Uterus (tissue), 3 donors: ENCODE measurements at regions not wholly inside any gene's neighbourhood (a gene's known extent, or its start where the extent isn't known, plus 50 kb on each side); places are given as distances from the start of the nearest gene placed in this dataset.

Experiments
- DNase-seq, 2 donors: peaks; one replicate each; pipeline ENCODE4 v3.0.0-alpha.2; 2019 to 2020
- H3K27ac ChIP-seq, 2 donors: fragments of 200-600 bp; sonication (generic); 1 replicate in 1 of 2; 2 replicates in 1 of 2; pipeline ENCODE4 v1.5.1; 2016 to 2018
- H3K27me3 ChIP-seq, 2 donors: fragments of 200-600 bp; sonication (generic); one replicate each; pipeline ENCODE4 v1.5.1; 2018 to 2019; ENCODE audit warnings: control low read depth in 1 of 2
- H3K36me3 ChIP-seq, 2 donors: fragments of 200-600 bp; sonication (generic); one replicate each; pipeline ENCODE4 v1.5.1; 2019; ENCODE audit warnings: control low read depth in 1 of 2
- H3K4me1 ChIP-seq, 2 donors: fragments of 200-600 bp; sonication (generic); one replicate each; pipeline ENCODE4 v1.5.1; 2018 to 2019; ENCODE audit warnings: control low read depth in 1 of 2
- H3K4me3 ChIP-seq, 2 donors: fragments of 200-600 bp; sonication (generic); 1 replicate in 1 of 2; 2 replicates in 1 of 2; pipeline ENCODE4 v1.5.1; 2018 to 2019; ENCODE audit warnings: mild to moderate bottlenecking in 1 of 2
- H3K9me3 ChIP-seq, 2 donors: fragments of 200-600 bp; sonication (generic); one replicate each; pipeline ENCODE4 v1.5.1; 2019; ENCODE audit warnings: control low read depth in 1 of 2
- POLR2A ChIP-seq, 2 donors: fragments of 450-650 bp; IDR thresholded peaks; one replicate each; pipeline ENCODE4 v1.6.1; 2016; ENCODE audit warnings: antibody characterized with exemption in 2 of 2, mild to moderate bottlenecking in 1 of 2, moderate library complexity in 1 of 2
- intact Hi-C: fragments of 100-400 bp; cut with DNase I; formaldehyde crosslinking; loops from one replicate; pipeline ENCODE4 v1.15.1; 2023; ENCODE audit warnings: low total_unique reads
- TF ChIP-seq, protein P1 (sequence below), 4 experiments: fragments of 200-600 bp in 2 of 4; fragments of 450-650 bp in 2 of 4; sonication (generic) in 2 of 4; IDR thresholded peaks; one replicate each; pipeline ENCODE4 v1.5.1; 2016 to 2019; ENCODE audit warnings: antibody characterized with exemption in 4 of 4, mild to moderate bottlenecking in 2 of 4, moderate library complexity in 1 of 4
- donor health status: DM: yes; HTN: yes; CAD: no.

DNA sequence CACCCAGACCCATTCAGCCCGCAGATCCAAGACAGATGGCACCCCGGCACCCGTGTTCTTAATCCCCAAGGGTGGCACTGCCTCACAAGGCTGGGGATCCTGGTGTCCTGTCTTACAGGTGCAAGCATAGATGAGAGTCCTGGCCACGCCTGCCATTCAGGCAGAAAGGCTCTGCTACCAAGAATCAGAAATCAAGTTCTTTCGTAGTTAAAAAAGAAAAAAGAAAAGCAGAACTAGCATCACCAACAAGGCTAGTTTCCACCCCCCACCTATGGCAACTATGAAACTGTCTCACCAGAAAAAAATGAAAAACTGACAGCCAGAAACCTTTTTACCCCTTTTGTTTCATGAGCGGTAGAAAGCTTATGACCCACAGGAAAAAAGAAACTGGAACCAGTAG lies 170.4 kb downstream of the SYK start:
- Histone ChIP-seq H3K27ac (no peak overlapping the region), H3K9me3 (no peaks in the 10 kb centered on the region), H3K4me3 (no peak overlapping the region), H3K36me3 (no peaks in the 10 kb centered on the region), H3K27me3 (no peaks in the 10 kb centered on the region), H3K4me1 (no peaks in the 10 kb centered on the region)
- DNase-seq: no peak
- TF ChIP-seq POLR2A (IDR thresholded peaks at IDR 0.05): no peak
- TF ChIP-seq, protein P1, sequence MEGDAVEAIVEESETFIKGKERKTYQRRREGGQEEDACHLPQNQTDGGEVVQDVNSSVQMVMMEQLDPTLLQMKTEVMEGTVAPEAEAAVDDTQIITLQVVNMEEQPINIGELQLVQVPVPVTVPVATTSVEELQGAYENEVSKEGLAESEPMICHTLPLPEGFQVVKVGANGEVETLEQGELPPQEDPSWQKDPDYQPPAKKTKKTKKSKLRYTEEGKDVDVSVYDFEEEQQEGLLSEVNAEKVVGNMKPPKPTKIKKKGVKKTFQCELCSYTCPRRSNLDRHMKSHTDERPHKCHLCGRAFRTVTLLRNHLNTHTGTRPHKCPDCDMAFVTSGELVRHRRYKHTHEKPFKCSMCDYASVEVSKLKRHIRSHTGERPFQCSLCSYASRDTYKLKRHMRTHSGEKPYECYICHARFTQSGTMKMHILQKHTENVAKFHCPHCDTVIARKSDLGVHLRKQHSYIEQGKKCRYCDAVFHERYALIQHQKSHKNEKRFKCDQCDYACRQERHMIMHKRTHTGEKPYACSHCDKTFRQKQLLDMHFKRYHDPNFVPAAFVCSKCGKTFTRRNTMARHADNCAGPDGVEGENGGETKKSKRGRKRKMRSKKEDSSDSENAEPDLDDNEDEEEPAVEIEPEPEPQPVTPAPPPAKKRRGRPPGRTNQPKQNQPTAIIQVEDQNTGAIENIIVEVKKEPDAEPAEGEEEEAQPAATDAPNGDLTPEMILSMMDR (IDR thresholded peaks at IDR 0.05): no peak
- intact Hi-C loops: no loop called here

DNA sequence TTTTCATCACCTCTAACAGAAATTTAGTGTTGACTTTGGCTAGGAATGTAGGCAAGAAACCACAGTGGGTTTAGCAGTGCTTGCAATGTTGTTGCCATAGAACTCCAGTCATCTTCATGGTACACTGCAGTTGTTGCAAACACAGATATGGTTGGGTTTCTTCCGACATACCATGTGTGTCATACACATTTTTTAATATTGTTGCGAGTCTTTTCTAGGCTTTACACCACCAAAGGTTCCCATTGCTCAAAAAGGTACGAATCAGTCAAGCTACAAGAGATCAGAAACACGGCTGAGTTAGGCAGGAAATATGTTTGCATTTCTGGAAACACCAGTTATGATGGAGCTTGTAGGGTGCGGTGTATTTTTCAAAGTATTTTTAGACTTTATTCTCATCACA lies 172.4 kb downstream of the SYK start:
- Histone ChIP-seq H3K27me3 (no peaks in the 10 kb centered on the region), H3K36me3 (no peaks in the 10 kb centered on the region), H3K4me3 (no peak overlapping the region), H3K9me3 (no peaks in the 10 kb centered on the region), H3K27ac (no peak overlapping the region), H3K4me1 (no peaks in the 10 kb centered on the region)
- DNase-seq: no peak
- TF ChIP-seq, protein P1 (IDR thresholded peaks at IDR 0.05): no peak
- TF ChIP-seq POLR2A (IDR thresholded peaks at IDR 0.05): no peak
- intact Hi-C loops: no loop called here

DNA sequence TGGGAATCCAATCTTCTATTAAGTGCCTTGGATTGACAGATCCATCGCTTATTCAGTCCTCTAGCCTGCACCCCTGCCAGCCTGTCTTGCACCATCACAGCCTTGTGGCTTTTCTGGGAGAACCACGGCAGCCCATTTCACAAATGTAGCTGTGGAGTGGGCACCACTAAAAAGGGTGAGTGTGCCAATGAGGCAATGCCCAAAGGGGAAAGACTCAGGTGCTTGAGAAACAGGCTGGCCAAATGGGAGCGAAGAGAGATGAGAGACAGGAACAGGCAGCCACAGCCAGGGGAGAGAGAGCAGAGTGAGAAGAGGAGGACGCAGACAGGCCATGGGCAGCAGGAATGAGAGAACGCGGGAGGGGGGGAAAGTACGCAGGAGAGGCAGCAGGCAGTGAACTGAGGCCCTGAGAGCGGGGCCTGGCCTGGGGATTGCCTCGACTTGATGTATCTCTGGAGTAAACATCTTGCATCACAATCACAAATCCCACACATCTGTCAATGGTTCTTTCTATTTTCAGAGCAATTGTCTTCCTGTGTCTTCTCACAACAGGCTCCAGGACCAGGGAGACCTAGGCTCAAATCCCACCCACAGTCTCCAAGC lies 173.1 kb downstream of the SYK start:
- Histone ChIP-seq H3K4me1 (no peaks in the 10 kb centered on the region), H3K27me3 (no peaks in the 10 kb centered on the region), H3K27ac (no peak overlapping the region), H3K36me3 (no peaks in the 10 kb centered on the region), H3K4me3 (no peak overlapping the region), H3K9me3 (no peaks in the 10 kb centered on the region)
- TF ChIP-seq POLR2A (IDR thresholded peaks at IDR 0.05): no peak
- TF ChIP-seq, protein P1 (IDR thresholded peaks at IDR 0.05): no peak
- intact Hi-C loops: no loop called here
- no peak for DNase-seq

DNA sequence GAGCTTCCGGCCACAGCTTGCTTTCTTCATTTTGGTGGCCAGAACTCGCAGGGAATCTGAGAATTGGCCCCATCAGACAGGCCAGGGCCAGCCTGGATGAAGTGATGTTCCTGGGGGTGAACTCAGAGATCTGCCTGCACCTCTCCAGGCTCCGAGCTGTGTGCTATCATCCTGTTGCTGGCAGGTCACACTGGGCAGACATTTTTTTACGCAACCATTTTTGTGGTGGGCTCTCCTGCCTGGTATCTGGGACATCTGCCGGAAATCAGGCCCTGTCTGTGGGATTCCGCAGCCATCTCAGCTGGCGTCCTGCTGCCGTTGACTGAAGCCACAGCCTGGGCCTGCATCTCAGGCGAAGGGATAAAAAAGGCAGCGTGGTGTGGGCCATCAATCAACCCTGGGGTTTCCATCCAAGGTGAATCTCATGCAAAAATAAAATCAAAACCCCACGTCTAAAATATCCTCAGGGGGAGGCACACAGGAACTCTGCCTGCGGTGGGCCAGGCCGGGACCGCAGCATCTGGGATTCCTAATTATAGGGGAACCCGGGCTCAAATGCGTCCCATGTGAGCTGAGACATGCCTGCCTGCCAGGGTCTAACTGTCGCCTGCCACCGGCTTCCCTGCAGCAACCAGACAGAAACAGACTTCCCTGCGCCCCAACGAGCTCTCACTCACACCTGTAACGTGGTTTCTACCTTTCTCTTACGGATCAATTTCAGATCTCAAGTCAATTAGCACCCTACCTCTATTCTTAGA lies 174.3 kb downstream of the SYK start:
- intact Hi-C loops: no loop called here
- TF ChIP-seq, protein P1 (IDR thresholded peaks at IDR 0.05): no peak
- no peak for TF ChIP-seq POLR2A (IDR thresholded peaks at IDR 0.05)
- no peaks in the 10 kb centered on the region for H3K4me1 ChIP-seq

DNA sequence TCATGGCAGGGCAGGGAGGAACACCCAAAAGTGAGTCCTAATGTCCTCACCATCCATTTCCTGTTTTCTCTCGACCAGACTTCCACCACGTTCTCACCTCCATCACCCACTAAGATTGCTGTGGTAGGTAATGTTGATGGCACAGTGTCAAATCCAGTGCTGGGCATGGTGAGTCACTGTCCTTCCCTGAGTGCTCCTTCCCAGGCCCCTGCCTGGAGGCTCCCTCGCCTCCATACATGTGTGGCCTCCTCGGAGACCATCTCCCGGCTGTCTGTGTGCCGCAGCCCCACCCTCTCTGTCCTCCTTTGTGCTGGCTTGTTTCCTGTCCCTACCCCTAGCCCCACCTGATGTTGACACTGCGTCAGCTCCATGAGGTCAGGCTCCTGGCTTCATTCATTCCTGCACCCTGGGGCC lies 177.5 kb downstream of the SYK start:
- intact Hi-C loops: no loop called here
- DNase-seq: no peak
- no peaks in the 10 kb centered on the region for H3K36me3 ChIP-seq
- no peaks in the 10 kb centered on the region for H3K9me3 ChIP-seq
- no peak overlapping the region for H3K4me3 ChIP-seq
- H3K4me1 ChIP-seq: no peaks in the 10 kb centered on the region
- H3K27me3 ChIP-seq: no peaks in the 10 kb centered on the region
- no peak overlapping the region for H3K27ac ChIP-seq
- no peak for TF ChIP-seq POLR2A (IDR thresholded peaks at IDR 0.05)
- TF ChIP-seq, protein P1 (IDR thresholded peaks at IDR 0.05): no peak

More for the DNA sequence above, 174.3 kb downstream of the SYK start:
- Histone ChIP-seq H3K4me3 (no peak overlapping the region), H3K27ac (no peak overlapping the region), H3K27me3 (no peaks in the 10 kb centered on the region), H3K9me3 (no peaks in the 10 kb centered on the region), H3K36me3 (no peaks in the 10 kb centered on the region)
- no peak for DNase-seq
